HG03066 (cell line): ENCODE measurements at regions not wholly inside any gene's neighbourhood (a gene's known extent, or its start where the extent isn't known, plus 50 kb on each side); places are given as distances from the start of the nearest gene placed in this dataset.

Experiments used
- ATAC-seq: cut with Tn5 transposase; IDR thresholded peaks from one replicate; pipeline ENCODE4 v1.9.1; 2021; ENCODE audit warnings: low read depth; ENCODE audit not compliant: unreplicated experiment

DNA sequence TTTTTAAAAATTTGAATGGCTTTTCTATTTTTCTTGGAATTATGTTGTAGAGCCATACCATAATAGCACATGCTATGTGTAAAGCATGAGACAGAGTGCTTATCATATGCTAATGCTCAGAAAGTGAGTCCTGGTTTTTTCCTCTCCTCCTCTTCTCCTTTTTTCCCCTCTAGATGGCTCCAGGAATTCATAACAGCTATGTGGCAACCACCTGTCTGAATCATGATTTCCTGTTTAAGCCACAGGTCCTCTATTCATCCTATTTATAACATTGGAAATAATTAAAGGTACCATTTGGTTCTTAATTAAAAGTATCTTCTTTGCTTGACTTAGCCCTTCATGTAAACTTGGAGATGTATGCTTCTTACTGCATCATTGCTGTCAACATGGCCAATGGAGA, 260.0 kb upstream of the MAP3K7 start:
- ATAC-seq: no peak

DNA sequence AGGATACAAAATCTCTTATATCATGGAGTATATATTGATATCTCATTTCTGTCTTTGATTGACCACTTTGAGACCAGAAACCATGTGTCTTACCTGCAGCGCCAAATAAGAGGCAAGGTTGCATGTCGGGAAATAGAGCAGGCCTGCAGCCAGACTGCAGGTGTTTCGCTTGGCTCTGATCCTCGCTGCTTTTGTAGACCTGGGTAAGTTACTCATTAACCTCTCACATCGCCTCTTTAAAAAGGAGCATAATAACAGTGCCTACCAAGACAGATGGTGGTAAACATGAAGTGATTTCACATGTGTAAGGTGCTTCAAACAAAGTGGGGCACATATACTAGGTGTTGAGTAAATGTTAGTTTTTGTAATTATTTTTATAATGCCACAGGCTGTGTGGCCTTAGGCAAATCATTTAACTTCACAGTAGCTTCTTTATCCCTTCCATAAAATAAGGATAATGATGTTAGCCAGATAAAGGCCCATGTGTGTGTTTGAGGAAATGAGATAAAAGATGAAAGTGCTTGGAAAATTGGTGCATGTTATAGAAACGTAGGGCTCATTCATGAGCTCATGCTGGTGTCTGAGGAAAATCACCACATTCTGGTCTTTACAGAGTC, 248.8 kb upstream of the MAP3K7 start:
- no peak for ATAC-seq

DNA sequence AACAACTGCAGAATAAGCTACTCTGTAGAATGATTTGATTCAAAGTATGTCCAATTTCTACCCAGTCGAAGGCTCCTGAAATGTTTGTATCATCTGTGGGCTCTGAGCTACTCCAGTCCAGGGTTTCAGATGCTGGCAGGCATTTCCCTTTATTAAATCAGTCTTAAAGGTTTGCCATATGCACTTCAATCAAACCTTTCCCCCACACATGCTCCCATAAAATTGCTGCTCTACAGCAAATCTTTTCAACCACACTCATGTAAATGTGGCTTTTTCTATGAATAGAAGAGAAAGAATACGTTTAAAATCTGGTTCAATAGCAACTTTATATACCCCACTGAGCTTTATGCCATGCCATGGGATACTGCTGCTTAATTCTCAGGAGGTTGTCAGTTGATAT, 242.4 kb upstream of the MAP3K7 start:
- no peak for ATAC-seq

DNA sequence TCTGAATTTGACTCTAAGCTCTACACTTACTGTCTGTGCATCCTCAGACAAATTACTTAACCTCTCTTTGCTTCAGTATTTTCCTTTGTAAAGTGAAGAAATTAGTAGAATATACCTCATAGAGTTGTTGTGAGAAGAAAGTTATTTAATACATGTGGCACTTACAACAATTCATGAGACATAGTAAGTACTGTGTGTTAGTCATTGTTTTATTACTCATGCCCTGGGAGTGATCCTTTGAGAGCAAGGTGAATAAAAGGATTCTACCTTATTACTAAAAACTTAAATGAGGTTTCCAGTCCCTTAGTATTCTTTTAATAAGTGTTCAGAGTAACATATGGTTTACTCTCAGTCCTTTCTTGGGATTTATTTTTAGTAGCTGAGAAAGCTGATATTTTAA, 233.6 kb upstream of the MAP3K7 start:
- ATAC-seq: no peak

DNA sequence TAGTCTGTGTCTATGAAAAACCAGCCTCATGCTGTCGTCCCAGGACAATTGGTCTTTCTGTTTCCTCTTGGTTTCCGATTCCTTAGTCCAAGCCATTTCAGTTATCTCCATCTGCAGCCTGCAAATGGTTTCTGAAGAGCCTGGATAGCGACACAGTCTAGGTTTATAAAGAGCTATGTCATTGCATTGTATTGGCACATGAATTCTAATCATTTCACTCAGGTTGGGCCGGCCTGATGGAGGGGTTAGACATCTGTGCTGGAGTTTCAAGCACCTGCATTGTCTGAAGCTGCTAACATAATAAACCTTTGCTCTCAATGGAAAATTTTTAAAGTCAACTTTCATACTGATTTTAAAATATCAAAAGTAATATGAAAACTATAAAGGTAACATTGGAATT, 232.6 kb upstream of the MAP3K7 start:
- ATAC-seq: no peak

DNA sequence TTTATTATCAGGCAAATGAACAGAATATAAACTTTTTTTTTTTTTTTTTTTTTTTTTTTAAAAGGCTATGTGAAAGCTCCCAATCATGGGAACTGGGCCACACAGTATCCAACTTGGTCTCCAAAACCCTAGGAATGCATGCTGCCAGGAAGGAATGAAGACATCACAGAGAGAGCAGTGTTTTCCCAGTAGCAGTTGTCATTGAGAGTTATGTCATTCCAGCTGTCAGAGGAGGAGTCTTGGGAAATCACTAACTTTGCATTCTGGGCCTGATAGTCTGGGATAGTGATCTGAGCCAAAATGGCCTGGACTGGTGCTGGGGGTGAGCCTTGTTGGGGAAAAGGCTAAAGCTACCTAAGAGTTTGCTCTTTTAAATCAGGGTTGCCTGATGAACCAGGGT, 231.3 kb upstream of the MAP3K7 start:
- ATAC-seq: no peak

DNA sequence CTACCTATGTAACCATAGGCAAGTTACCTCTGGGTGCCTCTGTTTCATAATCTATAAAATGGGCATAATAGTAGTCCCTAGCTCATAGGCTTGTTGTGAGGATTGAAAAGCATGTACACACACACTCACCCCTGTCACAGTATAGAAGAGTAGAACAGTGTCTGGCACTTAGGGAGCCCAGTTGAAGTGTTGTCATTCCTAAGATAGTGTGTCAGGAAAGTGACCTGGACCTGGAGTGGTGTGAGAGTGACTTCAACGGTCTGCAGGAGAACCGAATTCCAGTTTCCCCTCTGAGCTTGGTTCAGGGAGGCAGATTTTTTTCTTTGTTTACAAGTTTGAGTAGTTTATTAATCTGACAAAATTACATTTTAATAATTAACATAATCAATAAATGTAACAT, 229.9 kb upstream of the MAP3K7 start:
- ATAC-seq: no peak

DNA sequence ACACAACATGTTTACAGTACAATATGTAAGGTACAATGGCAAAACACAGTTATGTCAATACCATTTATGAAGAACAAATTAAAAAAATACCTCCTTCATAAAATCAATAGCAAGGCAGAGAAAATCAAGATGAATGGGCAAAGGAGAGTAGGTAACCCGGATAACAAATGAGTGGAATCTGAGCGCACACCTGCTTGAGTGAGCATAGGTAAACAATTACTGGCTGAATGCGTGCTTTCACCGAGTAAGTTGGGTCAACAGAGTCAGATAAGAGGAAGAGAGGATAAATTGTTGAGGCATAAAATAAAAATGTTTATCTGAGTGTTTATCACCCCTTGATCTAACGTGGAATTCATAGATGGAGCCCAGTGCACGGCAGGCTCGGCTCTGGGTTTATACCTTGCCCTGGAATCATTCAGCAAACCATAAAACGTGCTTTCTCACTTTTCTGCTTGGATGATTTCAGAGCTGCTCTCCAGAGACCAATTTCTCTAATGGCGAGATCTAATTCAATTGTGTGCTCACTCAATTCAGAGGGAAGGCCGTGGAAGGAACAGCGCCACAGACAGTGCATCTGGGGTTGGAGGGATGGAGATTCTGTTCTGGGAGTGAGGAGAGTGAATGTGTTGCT, 224.8 kb upstream of the MAP3K7 start:
- ATAC-seq: no peak

DNA sequence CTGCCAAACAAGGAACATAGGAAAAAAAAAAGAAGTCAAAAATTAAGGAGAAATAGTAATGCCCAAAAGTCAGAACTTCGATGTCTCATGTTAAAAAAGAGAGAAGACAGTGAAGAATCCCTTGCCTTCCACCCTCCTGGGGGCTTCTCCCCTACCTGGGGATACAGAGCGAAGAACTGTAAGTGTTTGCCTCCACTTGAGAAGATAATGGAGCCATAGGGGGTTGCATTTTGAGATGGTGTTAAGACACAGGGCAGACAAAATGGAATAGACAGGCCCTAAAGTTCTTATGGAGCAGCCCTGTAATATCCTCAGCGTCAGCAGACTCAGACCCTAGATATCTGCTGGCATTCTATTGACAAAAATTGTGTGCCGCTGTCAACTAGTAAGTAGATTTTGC, 222.2 kb upstream of the MAP3K7 start:
- ATAC-seq: no peak

DNA sequence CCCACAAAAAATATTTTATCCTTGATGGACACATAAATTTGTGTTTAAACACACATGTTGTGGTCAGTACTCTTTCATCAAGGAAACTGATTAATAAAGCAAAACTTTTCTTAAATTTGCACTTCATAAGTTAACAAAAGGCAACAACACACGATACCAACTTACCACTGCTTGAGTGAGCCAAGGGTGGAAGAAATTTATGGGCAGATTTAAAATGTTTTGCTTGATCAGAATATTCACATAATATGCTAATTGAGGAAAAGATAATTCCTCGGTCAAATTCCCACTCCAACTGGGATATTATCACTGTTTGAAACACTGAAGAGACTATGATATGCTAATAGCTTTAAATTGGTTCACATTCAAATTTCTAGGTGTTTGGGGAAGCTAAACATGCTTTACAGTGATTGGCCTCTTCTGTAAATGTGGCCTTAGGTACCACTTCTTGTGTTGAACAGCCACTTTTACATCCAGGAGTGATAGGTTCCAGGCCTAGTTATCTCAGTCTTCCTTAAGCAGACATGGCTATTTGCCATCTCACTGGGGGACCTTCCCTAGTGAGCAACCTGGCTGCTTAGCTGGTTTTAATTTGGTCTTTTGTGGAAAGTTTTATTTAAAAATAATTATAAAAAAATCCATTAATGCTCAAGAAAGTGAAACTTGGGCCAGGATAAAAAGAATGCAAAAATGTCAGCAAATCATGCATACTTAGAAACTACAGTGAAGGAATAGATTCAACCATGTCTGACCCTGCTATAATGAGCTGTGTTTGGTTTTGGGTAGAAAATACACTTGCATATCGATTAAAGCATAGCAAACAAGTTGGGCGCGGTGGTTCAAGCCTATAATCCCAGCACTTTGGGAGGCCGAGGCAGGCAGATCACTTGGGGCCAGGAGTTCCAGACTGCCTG, 221.2 kb upstream of the MAP3K7 start:
- no peak for ATAC-seq

DNA sequence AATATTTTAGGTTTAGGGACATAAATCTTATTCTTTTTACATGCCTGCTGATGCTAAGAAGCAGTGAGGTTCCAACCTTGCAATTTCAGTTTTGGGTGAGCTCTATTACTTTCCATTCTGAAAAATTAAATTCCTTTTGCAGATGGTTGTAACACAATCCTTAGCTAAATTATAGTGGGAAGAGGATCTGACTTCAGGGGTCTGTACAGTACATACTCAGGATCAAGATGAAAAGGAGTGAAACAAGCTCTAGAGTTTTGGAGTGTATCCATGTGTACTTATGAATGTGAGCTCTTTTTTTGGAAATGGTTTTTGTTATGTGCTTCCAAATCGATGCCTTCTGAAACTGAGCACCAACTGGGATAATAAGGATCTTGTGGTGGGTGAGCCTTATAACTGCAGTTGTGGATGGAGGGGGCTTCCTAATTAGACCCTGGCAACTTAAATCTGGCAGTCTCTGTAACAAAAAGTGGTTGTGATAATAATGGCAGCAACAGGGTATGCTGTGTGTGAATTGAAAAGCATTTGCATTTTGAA, 218.8 kb upstream of the MAP3K7 start:
- ATAC-seq: no peak

DNA sequence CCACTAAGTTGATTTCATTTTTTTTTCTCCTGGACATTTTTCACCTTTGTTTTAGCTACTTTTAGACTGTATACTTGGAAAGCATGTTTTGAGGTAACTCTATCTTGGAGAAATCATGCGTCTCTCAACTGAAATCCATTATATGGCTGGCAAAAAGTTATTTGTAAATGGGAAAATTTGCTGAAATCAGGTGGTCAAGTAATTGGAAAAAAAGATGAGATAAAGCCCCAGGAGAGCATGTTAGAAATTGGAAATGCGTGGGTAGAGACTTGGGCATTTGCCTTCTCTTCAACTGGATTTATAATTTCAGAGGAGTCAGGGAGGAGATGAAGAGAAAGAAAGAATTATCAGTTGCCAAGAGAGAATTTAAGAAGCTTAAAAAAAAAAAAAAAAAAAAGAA, 217.1 kb upstream of the MAP3K7 start:
- ATAC-seq: no peak

DNA sequence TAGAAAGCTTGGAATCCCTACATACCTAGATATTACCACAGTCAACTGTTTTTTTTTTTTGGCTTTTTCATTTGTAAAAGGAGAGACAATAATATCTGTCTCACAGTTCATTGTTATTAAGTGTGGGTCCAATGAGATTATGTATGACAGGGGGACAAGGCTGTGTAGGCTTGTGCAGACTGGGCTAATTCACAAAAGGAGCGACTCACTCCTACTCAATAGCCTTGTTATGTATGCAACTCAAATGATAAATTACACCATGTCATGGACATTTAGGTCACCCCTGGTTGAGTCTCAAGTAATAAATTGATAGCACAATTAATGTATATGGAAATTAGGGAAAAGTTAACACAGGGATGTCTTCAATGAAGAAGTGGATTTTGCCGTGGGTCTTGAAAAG, 208.2 kb upstream of the MAP3K7 start:
- ATAC-seq: no peak

DNA sequence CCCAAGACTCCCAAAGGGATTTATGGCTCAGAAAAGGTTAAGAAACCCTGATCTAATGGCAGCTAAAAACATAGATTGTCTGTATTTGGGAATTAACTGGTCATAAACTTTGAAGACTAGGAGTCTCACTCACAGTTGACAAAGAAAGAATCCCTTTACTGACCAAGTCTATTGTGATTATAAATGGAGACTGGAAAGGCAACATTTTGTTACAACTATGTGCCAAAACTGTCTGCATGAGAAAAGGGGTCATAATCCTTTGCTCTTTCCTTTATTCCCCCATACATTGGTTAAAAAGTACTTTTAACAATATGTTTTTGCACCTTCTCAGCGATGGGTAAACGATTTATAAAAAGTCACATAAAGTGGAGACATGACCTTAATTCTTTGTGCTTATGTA, 206.9 kb upstream of the MAP3K7 start:
- ATAC-seq: no peak

DNA sequence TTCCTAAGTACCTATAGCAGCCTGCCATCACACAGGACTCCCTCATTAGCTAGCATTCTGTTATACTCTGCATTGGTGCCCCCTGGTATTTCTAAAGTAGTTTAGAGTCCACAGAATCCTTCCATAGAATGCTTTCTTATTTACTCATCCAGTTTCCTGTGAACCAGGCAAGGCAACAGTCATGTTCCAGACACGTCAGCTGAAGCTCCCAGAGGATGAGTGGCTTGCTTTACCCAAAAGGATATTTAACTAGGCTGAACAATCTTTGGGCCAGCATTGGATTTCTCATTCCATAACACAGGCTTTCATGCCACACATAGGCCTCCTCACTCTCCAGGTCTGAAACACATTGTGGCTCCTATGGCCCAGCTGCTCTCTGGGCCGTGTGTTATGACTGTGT, 203.8 kb upstream of the MAP3K7 start:
- no peak for ATAC-seq

DNA sequence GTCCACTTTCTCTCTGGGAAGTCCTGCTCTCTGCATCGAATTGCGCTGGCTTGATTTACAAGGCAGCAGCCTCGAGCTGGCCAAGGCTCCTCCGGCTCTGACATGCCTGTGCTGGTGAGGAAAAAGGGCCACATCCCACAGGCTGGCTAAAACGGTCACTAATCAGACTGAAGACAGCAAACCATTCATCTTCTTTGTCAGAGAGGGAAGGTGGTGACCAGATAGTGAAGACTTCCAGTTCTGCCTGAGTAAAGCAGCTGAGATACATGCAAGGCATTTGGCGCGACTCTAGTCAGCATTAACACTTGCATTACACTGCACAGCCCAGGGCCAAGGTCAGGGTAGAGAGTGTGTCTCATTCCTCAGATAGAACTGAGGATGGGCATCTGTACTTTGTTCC, 203.2 kb upstream of the MAP3K7 start:
- no peak for ATAC-seq

DNA sequence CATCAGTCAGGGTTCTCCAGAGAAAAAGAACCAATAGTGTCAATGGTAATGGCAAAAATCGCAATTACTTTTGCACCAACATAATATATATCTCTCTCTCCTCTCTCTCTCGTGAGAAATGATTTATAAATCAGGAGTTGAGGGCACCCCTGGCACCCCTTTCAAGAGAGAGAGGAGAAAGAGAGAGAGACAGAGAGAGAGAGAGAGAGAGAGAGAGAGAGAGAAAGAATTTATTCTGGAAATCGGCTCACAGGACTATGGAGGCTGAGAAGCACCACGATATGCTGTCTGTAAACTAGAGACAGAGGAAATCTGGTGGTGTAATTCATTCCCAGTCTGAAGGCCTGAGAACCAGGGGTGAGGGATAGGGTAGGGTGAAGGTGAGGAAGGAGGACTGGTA, 201.9 kb upstream of the MAP3K7 start:
- ATAC-seq: no peak

DNA sequence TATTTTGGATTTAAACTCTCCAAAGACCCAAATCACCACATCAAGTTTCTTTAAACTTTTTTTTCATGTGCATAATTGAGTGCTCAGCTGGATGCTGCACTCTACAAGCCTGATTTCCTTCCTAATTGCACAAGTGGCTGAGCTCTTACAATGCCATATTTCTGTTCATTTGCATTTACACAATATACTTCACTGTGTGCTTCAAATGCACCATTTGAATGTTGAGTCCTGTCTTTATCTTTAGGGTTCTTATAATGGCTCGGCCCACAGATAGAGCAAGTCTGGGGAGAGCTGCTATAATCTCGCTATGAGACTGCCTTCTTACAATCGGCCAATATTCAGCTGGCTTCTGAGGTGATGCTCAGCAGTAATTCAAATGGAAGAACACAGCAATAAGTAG, 200.6 kb upstream of the MAP3K7 start:
- ATAC-seq: no peak

DNA sequence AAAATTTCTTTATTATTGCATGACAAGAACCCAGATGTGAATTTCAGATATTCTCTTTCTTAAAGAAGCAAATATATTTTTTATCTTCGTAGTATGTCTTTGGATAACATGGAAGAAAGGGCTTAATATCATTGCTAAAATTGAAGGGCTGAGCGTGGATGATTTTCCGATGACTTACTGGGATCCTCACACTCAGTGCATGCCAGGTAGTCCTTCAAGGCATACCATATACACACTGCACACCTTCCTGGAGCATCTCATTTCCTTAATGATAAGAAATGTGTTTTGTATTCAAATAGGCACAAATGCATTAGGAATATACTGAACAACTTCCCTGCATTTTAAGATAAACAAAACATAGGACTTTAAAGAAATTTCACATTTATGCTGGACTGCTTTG, 193.9 kb upstream of the MAP3K7 start:
- no peak for ATAC-seq

DNA sequence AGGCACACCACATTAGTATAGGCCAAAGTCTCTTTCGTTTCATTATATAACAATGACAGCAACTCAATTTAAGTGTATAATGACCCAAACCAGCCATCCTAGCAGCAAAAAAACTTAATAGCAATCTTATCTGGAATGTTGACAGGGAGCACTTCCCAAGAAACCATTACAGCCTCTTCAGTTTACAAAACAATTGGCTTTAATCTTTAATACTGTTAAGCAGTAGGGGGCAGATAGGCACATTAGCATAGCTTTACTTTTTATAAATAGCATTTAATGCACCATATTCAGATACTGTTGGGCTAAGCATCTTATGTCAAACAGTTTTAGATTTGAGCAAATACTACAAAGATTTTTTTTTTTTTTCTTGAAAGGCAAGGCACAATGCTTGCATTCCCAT, 193.3 kb upstream of the MAP3K7 start:
- no peak for ATAC-seq

DNA sequence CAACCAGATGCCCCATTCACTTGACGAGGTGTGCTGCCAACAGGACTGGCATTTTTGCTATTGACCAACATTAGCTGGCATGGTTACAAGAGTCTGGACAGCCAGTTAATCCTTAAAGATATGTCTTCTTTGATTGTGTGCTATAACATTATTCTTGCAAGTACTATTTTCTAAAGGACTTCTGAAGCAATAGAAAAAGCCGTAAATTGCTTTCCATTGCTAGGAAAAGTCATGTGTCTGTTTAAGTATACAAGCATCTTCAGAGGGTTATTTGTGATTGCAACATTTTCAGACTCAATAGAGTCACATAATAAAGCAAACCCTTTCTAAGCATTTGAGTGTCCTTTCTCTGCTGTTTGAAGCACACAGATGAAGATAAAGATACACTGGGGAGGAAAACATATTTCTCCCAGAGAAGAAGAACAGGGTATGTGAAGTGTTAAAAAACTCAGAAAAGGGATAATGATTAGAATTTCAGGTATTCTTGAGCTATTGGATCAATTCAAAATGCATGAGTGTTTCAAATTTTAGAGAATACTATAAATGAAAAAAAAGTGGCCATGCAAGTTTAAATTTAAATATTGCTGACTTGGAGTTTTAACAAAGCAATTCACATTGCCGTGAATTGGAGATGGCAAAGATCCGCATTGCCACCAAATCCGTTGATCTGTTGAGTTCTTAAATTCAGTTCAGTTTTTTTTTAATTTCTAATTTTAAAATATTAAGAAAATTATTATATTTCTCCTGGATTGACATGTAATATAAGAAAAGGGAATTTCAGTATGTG, 191.7 kb upstream of the MAP3K7 start:
- no peak for ATAC-seq
